ENCODE measurements at regions not wholly inside any gene's neighbourhood (a gene's known extent, or its start where the extent isn't known, plus 50 kb on each side); places are given as distances from the start of the nearest gene placed in this dataset.

DNA sequence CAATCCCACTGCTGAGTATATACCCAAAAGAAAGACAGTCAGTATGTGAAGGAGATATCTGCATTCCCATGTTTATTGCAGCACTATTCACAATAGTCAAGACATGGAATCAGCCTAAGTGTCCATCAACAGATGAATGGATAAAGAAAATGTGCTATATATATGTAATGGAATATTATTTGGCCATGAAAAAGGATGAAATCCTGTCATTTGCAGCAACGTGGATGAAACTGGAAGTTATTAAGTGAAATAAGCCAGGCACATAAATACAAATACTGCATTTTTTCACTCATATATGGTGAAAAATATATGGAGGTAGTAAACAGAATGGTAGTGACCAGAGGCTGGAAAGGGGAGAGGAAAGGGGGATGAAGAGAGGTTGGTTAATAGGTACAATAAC, 188.9 kb upstream of the SERP2 start:
- DNase-seq (ENCODE audit: low spot score) = no peak

DNA sequence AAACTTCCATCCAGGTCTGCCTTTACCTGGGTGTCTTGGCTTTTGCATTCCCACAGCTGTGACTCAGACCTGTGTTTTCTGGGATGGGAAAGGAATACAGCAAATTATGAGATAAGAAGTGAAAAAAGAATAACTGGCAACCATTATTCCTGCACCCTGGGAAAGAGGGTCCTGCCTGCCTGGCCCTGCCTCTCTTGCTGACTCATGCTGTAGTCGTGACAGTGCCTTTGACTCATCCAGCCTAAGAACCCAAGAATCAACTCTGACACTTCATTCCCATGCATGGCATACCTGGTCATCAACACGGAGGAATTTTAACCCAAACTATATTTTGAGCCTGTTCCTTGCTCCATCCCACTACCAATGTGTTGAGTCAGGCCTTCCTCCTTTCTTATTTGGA, 185.4 kb upstream of the SERP2 start:
- peak; percentile 44 for DNase-seq (ENCODE audit: low spot score)

DNA sequence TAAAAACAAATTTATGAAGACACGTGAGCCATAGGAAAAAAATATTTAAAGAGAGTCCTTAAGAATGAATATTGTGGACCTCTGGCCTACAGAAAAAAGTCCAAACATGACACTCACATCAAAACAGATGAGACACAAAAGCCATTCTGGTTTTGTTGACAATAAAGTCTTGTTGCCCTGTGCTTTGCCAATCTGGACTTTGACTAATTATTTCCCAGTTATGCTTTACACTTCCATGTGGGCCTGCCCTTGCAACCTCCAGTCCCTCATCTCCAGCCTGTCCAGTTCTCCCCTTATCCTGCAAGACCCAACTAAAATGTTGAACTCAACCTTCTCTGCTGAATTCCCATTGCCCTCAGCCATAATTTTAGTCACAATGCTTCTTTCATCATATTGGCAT, 184.5 kb upstream of the SERP2 start:
- DNase-seq (ENCODE audit: low spot score) = no peak

- DNase-seq (ENCODE audit: low spot score) = no peak
Measured at GRCh38 chr13:44191103-44191502, 182.5 kb upstream of the SERP2 start.

- DNase-seq (ENCODE audit: low spot score) = peak; percentile 43
Measured at GRCh38 chr13:44191504-44192171, 182.0 kb upstream of the SERP2 start.

DNA sequence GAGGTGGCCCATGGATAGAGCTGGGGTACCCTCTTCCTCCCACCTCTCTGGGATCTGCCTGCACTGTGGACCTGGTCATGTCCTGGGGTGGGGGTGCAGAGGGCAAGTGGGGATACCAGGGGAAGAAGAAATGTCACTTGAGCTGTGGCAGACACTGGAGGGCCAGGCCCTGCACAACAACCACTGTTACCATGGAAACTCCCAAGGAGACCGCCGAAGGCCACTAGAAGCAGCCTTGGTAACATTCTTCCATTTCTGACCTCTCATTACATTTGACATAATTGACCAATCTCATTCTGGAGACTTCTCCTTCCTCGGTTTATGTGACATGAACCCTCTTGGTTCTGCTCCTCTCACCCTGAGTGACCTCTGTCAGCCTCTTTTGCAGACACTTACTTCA, 179.9 kb upstream of the SERP2 start:
- no peak for DNase-seq (ENCODE audit: low spot score)

- DNase-seq (ENCODE audit: low spot score) = no peak
Measured at GRCh38 chr13:44195245-44195644, 178.4 kb upstream of the SERP2 start.

- DNase-seq (ENCODE audit: low spot score) = no peak
Measured at GRCh38 chr13:44196196-44196751, 177.3 kb upstream of the SERP2 start.

- no peak for DNase-seq (ENCODE audit: low spot score)
Measured at GRCh38 chr13:44197791-44198770, 175.5 kb upstream of the SERP2 start.

DNA sequence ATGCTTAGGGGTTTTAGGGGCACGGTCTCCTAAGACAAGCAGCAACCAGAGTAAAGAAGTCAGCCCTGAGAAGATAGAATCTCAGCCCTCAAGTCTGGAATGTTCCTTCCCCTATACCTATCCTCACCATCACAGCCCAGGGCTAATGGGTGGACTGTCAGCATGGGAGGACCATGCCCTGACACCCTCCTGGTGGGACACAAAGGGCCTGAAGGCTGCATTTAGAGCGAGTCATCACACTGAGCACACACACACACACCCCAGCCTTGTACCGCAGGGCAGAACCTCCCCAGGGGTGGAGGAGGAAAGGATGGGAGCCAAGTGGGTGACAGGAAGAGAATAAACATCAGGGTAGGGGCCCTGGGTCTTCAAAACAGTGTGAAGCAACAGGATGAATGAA, 174.8 kb upstream of the SERP2 start:
- no peak for DNase-seq (ENCODE audit: low spot score)

GRCh38 chr13:44199627-44200207, 173.9 kb upstream of the SERP2 start:
- no peak for DNase-seq (ENCODE audit: low spot score)

GRCh38 chr13:44206434-44206833, 167.2 kb upstream of the SERP2 start:
- no peak for DNase-seq (ENCODE audit: low spot score)

GRCh38 chr13:44207476-44207875, 166.1 kb upstream of the SERP2 start:
- DNase-seq (ENCODE audit: low spot score) = no peak

DNA sequence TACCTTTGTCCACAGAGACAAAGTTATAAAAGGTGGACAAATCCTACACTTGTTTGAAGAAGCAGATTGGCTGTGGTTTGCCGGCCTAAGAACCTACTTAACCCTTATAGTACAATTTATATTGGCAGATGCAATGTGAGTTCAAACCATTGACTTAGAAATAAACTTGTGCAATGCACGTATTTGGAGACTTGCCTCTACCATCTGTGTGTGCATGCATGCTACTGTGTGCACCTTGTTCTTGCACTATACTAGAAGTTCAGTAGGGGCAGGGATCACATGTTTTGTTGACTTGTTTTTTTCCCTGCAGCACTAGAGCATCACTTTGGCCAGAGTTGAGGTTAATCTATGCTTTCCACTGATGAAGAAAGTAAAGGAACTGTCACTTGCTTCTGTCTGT, 163.1 kb upstream of the SERP2 start:
- DNase-seq (ENCODE audit: low spot score) = no peak

DNA sequence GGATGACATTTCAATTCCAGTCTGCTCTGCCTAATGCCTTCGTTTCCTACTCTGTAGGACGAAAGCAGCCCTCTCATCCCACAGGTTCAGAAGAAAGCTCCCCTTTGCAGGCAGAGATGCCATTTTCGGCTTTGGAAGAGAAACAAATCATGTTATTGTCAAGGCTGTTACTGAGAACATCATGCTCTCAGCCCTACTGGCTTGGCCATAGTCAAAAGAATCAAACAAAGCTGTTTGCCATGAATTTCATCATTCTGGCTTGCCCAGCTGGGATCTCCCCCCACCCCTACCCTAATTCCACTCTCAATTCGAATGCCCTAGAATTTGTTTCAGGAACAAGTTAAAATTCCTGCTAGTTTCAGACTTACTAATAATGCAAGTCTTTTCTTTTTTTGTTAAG, 162.3 kb upstream of the SERP2 start:
- no peak for DNase-seq (ENCODE audit: low spot score)

DNA sequence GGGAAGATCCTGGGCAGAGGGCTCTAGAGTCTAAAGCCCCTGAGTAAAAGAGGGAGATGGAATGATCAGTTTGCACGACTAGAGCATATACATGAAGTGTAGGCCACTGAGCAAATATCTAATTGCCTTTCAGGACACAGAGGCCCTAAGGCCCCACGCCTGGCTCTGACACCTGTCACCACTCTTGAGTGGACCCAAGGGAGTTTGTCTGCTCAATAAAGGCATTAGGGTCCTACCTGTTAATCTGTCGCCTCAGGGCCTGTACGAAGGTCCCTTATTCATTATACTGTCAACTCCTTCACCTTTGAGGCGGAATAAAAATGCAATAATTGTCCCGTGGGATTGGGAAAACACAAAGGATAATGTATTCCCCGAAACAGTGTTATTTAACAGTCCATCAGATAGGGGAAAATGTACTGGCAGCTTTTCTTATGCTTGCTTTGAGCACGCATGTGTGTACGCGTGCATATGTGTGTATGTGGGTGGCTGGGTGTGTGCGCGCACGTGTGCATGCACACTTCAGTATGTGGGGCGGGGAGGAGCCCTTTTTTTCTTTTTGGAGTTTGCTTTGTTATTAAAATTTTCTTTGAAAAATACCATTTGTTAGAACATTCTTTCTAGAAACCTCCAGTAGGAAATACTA, 161.8 kb upstream of the SERP2 start:
- no peak for DNase-seq (ENCODE audit: low spot score)

- DNase-seq (ENCODE audit: low spot score) = no peak
Measured at GRCh38 chr13:44212633-44213396, 160.8 kb upstream of the SERP2 start.

DNA sequence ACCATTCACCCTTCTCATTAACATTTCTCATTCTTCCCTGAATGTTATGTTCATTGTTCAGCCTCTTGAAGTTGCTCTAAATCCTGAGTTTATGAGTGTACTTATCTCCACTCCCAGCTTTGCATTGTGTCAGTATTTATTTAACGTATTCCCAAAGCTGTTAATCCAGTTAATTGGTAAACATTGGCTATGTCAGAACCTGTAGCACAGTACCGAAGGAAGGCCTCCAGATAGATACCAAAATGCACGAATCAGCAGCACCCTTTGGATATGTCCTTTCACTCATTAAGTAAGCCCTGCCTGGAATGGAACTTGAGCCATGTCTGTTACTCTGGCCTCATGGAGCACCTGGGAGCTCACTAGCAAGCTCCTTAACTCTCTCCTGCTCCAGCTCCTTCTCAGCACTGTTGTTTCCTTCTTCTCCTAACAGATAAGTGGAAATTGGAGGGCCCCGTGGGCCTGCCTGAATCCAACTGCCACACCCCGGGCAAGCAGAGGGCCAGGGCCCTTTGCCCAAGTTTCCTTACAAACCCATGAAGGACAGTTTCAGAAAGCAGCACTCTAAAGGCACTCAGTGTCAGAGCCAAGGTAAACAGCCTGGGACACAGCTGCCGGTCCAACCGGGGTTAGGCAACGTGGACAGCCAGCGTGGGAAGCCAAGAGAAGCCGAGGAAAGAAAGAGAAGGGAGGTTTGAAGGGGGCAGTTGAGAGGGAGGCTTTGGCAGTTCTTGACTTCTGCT, 155.0 kb upstream of the SERP2 start:
- DNase-seq (ENCODE audit: low spot score) = no peak

GRCh38 chr13:44219577-44220548, 153.8 kb upstream of the SERP2 start:
- DNase-seq (ENCODE audit: low spot score) = no peak

DNA sequence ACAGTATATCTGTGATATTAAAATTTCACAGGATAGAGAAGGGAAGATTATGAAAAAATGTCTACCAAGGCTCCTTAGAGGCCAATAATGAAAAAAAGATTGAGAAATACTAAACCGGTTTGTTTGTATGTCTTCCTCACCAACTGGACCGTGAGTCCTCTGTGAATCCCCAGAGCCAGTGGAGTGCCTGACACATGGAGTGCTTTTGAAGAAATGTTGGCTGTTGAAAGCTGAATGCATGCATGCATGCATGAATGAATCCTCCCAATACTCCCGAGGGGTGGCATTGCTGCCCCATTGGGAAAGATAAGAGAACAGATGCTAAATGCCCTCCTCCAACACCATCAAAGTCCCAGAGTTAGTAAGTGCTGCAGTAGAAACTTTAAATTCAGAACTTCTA, 152.7 kb upstream of the SERP2 start:
- no peak for DNase-seq (ENCODE audit: low spot score)

Measured in RKO (cell line).